NCI-H526 treated with DMSO at 0.1 percent for 48 hours (cell line): ENCODE measurements at regions not wholly inside any gene's neighbourhood (a gene's known extent, or its start where the extent isn't known, plus 50 kb on each side); places are given as distances from the start of the nearest gene placed in this dataset.

Source experiments
- DNase-seq: peaks from one replicate; lab custom pipeline; 2025; lab: John Stamatoyannopoulos, UW

DNA sequence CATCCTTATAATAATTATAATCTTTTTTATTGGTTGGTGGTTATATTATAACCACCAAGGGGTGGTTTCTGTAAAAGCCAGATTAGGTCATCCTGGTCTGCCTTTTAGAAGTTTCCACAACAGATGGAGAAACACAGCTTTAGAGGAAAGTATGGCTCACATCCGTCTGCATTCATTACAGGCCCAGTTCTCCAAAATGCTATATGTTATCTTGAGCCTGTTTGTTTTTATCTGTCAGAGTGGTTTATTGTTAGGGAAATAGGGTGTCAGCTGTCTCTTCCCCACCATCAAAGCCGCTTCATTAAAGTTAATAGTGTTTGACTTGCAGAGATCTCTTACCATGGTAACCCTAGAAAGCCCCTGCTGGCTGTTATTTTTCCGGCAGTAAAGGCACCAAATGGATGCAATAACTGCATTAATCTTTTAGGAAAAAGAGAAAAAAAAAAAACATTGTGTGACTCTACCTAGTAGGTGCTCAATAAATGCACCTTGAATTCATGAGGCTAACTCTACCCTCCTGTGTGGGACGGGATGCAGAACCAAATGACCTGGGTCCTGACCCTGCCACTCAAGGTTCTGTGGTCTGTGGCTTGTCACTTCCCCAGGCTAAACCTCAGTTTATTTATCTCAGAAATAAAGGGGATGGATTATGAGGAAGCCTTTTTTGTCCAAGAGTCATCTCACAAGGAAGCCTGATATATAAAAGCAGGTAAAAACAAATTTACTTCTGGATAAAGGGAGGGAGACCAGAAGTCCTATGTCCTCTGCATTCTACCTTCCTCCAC lies 118.3 kb downstream of the WT1 start:
- no peak for DNase-seq

DNA sequence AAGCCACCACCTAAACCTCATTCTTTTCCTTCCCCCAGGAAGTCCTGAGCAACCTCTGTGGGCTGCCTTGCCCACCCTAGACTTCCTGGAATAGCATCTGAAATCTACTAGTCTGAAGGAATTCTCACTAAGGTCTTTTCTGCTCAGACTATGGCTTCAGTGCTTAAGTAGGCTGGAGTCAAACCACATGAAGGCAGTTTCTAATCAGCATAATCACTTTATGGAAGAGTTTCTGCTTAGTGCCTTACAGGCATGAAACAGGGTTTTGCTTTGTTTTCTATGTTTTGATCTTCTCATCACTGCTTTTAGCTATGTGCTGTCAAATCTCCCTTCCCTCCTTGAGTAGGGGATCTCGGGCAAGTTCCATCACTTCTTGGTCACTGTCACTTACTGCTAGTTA lies 117.7 kb downstream of the WT1 start:
- DNase-seq: no peak

DNA sequence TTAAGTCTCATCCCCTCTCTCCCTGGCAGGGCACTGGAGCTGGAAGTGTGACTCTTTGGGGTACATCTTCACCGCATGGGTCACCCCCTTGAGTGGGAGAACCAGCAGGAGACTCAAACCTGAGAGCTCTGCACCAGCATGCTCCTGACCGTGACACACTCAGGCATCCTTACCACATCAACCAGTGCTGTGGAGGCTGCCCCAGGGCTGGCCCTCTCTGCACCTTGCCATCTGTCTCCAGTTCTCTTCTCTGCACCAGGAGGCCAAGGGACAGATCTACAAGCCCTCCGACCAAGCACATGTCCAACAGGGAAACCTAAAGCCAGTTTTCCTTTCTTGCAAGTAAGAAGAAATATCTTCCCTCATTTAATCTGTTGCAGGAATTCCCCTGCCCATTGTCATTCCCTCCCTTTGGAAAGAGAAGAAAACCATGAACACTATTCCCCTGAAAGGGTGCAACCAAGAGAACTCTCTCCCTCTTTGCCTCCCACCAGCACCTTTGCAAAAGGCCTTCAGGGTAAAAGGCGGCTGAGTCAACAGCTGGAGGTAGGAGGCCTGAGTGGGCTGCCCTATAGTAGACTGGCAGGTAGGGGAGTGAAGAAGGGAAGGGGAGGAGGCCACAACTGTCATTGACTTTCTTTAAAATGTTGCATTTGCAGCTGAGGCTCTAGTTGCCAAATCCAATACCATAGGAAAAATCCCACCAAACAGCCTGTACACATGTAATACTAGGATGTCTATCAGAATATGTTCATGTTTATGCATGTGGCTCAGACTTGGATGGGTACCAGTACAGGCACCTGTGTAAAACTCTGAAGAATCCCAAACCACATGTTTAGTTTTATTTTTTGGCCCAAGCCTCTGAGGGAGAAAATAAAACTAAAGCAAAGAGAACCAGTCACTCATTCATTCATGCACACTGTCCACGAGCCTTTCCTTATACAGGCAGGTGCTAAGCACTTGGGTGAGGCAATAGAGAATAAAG lies 117.0 kb downstream of the WT1 start:
- no peak for DNase-seq

DNA sequence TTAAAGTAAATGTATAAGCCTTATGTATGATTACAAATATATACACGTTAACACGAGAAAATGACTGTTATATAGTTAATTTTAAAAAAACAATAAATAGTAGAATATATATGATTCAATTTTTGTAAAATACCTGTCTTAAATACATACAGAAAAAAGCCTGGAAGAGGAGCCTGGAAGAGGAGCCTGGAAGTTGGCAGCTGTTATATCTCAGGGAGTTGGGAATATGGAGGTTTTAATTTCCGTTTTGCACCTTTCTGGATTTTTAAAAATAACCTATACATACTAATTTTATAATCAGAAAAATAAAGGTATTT lies 111.6 kb downstream of the WT1 start:
- no peak for DNase-seq

DNA sequence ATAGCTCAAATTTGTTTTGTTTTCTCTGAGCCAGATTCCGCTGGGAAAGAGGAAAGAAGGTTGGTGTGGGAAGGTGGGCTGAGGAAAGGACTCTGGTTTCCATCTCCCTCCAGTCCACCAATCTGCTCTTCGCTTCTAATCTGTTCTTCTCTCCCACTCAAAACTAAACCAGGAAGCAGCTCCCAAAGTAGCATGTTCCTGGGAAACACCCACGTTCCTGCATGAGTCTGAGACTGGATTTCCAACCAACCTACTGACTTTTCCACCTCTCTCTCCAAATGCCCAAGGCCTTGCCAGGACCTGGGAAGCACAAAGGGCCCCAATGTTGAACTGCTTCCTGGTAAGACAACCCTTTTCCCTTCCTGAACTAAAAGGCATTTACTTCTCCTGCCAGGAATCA lies 110.2 kb downstream of the WT1 start:
- DNase-seq: no peak

DNA sequence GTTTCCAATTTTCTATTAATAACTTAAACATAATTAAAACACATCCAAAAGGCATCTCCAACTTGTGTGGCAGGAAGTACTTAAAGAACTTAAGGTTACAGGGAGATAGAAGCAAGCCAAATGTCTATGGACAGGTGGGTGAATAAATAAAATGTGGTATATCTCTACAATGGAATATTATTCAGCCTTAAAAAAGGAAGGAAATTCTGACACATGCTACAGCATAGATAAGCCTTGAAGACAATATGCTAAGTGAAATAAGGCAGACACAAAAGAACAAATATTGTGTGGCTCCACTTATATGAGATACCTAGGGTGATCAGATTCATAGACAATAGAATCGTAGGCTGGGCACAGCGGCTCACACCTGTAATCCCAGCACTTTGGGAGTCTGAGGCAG lies 109.6 kb downstream of the WT1 start:
- no peak for DNase-seq

DNA sequence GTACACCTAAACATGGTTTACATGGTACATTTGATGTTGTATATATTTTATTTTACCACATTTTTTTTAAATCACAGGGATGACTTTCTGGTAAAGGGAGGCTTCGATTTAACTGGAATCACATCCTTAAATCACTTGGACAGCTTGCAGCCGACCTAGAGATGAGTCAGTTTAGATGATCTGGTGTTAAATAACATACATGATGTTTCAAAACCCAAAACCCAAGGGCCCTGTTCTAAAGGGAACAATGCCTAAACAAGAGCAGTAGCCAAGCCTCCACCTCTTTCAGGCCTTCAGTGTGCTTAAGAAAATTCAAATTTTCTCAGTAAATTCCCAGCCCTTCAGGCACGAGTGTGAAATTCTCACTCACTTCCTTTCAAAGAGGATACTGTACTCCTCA lies 108.8 kb downstream of the WT1 start:
- DNase-seq: no peak

DNA sequence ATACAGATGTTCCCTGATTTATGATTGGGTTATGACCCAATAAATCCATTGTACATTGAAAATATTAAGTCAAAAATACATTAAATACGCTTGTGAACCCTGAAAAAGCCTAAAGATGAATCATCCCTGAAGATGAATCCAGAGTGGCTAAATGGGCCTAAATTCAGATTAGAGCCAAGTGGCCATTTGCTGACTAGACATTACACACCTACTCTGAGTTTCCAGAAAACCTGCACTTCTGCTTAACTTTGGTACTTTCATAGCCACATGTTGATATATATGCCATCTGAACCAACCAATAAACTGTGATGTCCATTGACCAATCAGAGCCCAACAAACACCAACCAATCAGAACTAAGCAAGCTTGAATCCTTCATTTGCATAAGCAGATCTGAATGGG lies 106.9 kb downstream of the WT1 start:
- no peak for DNase-seq

DNA sequence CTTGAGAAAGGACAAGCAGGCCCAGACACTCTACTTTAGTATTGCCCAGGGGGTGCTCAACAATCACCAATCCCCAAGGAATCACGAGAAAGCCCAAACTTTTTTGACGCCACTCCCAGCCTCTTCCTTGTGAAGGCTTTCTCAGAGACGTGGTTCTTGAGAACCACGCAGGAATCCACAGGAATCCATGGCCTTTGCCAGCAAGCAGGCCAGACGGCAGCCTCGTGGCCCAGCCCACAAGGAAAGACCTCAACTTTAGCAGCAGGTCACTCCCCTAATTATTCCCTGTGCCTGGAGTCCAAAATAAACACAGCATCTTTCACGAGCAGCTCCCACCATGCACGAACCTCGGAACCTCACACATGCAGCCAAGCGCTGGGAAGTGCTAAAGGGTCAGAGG lies 104.2 kb downstream of the WT1 start:
- DNase-seq: no peak

DNA sequence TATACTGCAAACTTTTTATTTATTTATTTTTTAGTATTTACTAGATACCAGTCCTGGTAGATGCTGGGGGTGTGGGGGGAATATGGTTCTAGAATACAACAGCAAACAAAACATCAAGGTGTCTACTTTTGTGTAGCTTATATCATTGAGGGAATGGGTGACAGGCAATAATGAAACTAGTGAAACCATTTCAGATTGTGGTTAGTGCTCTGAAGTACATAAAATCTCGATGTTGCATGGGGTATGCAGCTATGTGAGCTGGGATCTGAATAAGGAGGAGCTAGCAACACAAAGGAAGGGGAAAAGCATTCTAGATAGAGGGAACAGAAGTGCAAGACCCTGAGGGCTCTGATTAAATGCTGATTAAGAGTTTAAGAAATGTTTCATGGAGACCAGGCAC lies 103.5 kb downstream of the WT1 start:
- no peak for DNase-seq

DNA sequence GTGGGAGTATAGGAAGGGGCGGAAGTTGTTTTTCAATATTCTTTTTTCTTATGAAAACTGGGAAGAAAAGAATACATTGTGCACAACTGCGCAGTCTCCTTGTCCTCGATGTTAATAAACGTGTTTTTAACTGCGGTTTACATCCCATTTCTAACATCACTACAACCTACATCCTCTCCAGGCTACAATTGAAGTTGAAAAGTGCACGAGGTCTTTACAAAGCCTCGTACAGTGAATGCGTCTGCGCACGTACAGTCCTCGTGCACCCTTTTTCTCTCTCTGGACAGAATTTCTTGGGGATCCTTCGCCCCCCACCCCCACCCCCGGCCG lies 102.4 kb downstream of the WT1 start:
- no peak for DNase-seq

DNA sequence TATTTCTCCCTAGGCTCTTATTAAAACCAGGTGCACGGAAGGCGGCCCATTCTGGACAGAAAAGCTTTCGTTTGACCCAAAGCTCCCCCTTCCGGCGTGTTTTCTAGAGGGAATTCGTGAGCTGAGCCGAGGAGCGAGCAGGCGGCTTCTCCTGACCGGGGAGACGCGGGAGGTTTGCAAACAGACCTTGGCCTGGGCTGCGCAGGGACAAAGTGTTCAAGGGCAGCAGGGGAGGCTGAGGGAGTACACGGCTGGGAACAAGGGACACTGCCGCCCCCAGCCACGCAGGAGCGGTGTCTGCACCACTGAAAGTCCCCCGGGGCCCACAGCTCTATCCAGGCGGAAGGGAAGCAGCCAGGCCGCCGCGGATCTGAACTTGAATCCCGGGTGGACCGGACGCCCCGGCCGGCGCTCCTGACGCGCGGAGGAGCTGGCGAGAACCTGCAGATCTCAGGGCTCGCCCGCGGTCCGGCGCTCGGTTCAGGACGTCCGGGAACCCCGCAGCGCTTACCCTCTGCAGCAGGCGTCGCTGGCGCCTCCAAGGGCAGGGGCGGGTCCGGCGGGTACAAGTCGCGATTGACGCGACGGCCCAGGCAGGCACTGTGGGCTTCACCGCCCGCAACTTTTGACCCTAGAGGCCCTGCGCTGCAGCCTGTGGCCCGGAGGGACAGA lies 101.9 kb downstream of the WT1 start:
- DNase-seq: no peak

DNA sequence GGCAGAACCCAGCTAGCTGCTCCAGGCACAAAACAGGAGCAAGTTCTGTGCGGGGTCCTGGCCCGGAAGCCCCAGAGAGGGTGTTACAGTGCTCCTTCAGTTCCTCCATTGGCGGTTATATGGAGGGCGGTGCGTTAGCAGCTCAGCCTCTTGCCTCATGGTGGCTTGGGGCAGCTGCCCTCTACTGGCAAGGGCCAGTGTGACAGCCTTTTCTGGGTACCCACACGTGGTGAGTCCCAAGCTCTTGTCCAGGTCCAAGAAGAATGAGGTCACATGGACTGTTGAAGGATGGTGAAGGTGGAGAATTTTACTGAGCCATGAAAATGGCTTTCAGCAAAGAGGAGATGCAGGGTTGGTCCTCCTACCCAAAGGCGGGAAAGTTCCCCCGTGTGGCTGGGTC lies 100.5 kb downstream of the WT1 start:
- DNase-seq: no peak
